WTC11 (cell line): ENCODE measurements at regions not wholly inside any gene's neighbourhood (a gene's known extent, or its start where the extent isn't known, plus 50 kb on each side); places are given as distances from the start of the nearest gene placed in this dataset.

Experiments used
- ATAC-seq: fragments of 200-7000 bp; cut with Tn5 transposase; 2 replicates; pipeline ENCODE4 v1.10.0; 2021; ENCODE audit warnings: mild to moderate bottlenecking, moderate library complexity
- CTCF ChIA-PET: fragments of 300-600 bp; sonication (Branson Sonifier 250); formaldehyde crosslinking; loops from one replicate; lab custom pipeline; 2021; ENCODE audit warnings: antibody characterized with exemption; lab: Charles Lee
- POLR2A ChIA-PET: fragments of 350-600 bp; sonication (Branson Sonifier 250); formaldehyde crosslinking; loops from one replicate; lab custom pipeline; 2021; ENCODE audit warnings: antibody characterized with exemption; lab: Charles Lee
- DNase-seq: peaks from one replicate; pipeline ENCODE4 v3.0.0; 2021; ENCODE audit warnings: low spot score
- H3K27ac Mint-ChIP-seq: 2 replicates; pipeline ENCODE4 v1.8.0; 2021; ENCODE audit warnings: mixed read lengths
- H3K27me3 Mint-ChIP-seq: 2 replicates; pipeline ENCODE4 v1.8.0; 2021; ENCODE audit warnings: low read depth, mild to moderate bottlenecking, moderate library complexity, mixed read lengths
- H3K36me3 Mint-ChIP-seq: 2 replicates; pipeline ENCODE4 v1.8.0; 2021; ENCODE audit warnings: mixed read lengths
- H3K4me1 Mint-ChIP-seq: 2 replicates; pipeline ENCODE4 v1.8.0; 2022; ENCODE audit warnings: mixed read lengths
- H3K4me3 Mint-ChIP-seq: 2 replicates; pipeline ENCODE4 v1.8.0; 2021; ENCODE audit warnings: mild to moderate bottlenecking, moderate library complexity, mixed read lengths
- H3K9me3 Mint-ChIP-seq: 2 replicates; pipeline ENCODE4 v1.8.0; 2021; ENCODE audit warnings: mixed read lengths
- CBFB ChIP-seq: sonication (generic); formaldehyde crosslinking; IDR thresholded peaks from 2 replicates; pipeline ENCODE4 v1.8.1; 2022; ENCODE audit warnings: mild to moderate bottlenecking, low read depth, missing genetic modification reagents
- CDX4 ChIP-seq: fragments of 250-450 bp; sonication (Bioruptor Pico); IDR thresholded peaks from 2 replicates; pipeline ENCODE4 v1.9.0; 2021; ENCODE audit warnings: moderate library complexity, mild to moderate bottlenecking, inconsistent platforms, borderline replicate concordance
- IRF2 ChIP-seq: sonication (generic); formaldehyde crosslinking; IDR thresholded peaks from 2 replicates; pipeline ENCODE4 v1.8.0; 2022; ENCODE audit warnings: low read depth, missing genetic modification reagents, borderline replicate concordance
- NFE2L1 ChIP-seq: sonication (generic); formaldehyde crosslinking; IDR thresholded peaks from 2 replicates; pipeline ENCODE4 v1.8.1; 2023; ENCODE audit warnings: missing genetic modification reagents
- NFYB ChIP-seq: sonication (generic); formaldehyde crosslinking; conservative IDR thresholded peaks from 2 replicates; pipeline ENCODE4 v1.8.0; 2022; ENCODE audit warnings: low read depth, missing genetic modification reagents
- STAT6 ChIP-seq: sonication (generic); formaldehyde crosslinking; conservative IDR thresholded peaks from 2 replicates; pipeline ENCODE4 v1.8.1; 2023; ENCODE audit warnings: mild to moderate bottlenecking, low read depth, missing genetic modification reagents, moderate library complexity
- ZBTB21 ChIP-seq: sonication (generic); formaldehyde crosslinking; IDR thresholded peaks from 2 replicates; pipeline ENCODE4 v1.8.1; 2023; ENCODE audit warnings: mild to moderate bottlenecking, missing genetic modification reagents, borderline replicate concordance
- ZNF138 ChIP-seq: sonication (generic); formaldehyde crosslinking; conservative IDR thresholded peaks from 2 replicates; pipeline ENCODE4 v1.8.1; 2022; ENCODE audit warnings: mild to moderate bottlenecking, moderate library complexity, missing genetic modification reagents
- ZNF232 ChIP-seq: sonication (generic); formaldehyde crosslinking; IDR thresholded peaks from 2 replicates; pipeline ENCODE4 v1.8.0; 2022; ENCODE audit warnings: mild to moderate bottlenecking, missing genetic modification reagents
- ZSCAN18 ChIP-seq: fragments of 250-450 bp; sonication (Bioruptor Pico); IDR thresholded peaks from 2 replicates; pipeline ENCODE4 v2.1.2; 2022; ENCODE audit warnings: mild to moderate bottlenecking, moderate library complexity
- TF ChIP-seq, protein P1 (sequence below): fragments of 250-450 bp; sonication (Bioruptor Pico); IDR thresholded peaks from 2 replicates; pipeline ENCODE4 v1.9.0; 2021; ENCODE audit warnings: mild to moderate bottlenecking
- TF ChIP-seq, protein P2 (sequence below): fragments of 200-600 bp; IDR thresholded peaks from 2 replicates; pipeline ENCODE4 v1.8.0; 2022; ENCODE audit warnings: antibody characterized with exemption
- TF ChIP-seq, protein P3 (sequence below): sonication (generic); formaldehyde crosslinking; IDR thresholded peaks from 2 replicates; pipeline ENCODE4 v1.8.0; 2023; ENCODE audit warnings: missing genetic modification reagents, mild to moderate bottlenecking, borderline replicate concordance
- TF ChIP-seq, protein P4 (sequence below): sonication (generic); formaldehyde crosslinking; IDR thresholded peaks from 2 replicates; pipeline ENCODE4 v1.8.1; 2022; ENCODE audit warnings: low read depth, mild to moderate bottlenecking, moderate library complexity, missing genetic modification reagents, borderline replicate concordance

- H3K4me1 Mint-ChIP-seq = no peaks in the 10 kb centered on the region
- ChIA-PET CTCF (interaction anchor here (0.5 to 1.7 kb wide), 57 partner anchors 9 to 716 kb away, joined by 3 to 37 read pairs (median 4); partner anchors contain the start of genes NEIL3 and VEGFC), POLR2A (no interaction called here)
- no peaks in the 10 kb centered on the region for H3K27me3 Mint-ChIP-seq
- TF ChIP-seq ZSCAN18 (CRISPR knock-in tag) = no peak
- TF ChIP-seq ZNF232 (CRISPR knock-in tag) = no peak
- TF ChIP-seq IRF2 (CRISPR knock-in tag) = no peak
- TF ChIP-seq, protein P1, sequence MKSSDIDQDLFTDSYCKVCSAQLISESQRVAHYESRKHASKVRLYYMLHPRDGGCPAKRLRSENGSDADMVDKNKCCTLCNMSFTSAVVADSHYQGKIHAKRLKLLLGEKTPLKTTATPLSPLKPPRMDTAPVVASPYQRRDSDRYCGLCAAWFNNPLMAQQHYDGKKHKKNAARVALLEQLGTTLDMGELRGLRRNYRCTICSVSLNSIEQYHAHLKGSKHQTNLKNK (CRISPR knock-in tag) = no peak
- TF ChIP-seq NFE2L1 (CRISPR knock-in tag) = no peak
- DNase-seq = no peak
- H3K4me3 Mint-ChIP-seq = no peak overlapping the region
- H3K9me3 Mint-ChIP-seq = no peaks in the 10 kb centered on the region
- ATAC-seq = no peak
- H3K27ac Mint-ChIP-seq = no peak overlapping the region
- H3K36me3 Mint-ChIP-seq = no peaks in the 10 kb centered on the region
These were observed 255.1 kb upstream of the VEGFC start for GRCh38 chr4:177047851-177048174.

- ATAC-seq = peak; percentile 94
- TF ChIP-seq, protein P2, sequence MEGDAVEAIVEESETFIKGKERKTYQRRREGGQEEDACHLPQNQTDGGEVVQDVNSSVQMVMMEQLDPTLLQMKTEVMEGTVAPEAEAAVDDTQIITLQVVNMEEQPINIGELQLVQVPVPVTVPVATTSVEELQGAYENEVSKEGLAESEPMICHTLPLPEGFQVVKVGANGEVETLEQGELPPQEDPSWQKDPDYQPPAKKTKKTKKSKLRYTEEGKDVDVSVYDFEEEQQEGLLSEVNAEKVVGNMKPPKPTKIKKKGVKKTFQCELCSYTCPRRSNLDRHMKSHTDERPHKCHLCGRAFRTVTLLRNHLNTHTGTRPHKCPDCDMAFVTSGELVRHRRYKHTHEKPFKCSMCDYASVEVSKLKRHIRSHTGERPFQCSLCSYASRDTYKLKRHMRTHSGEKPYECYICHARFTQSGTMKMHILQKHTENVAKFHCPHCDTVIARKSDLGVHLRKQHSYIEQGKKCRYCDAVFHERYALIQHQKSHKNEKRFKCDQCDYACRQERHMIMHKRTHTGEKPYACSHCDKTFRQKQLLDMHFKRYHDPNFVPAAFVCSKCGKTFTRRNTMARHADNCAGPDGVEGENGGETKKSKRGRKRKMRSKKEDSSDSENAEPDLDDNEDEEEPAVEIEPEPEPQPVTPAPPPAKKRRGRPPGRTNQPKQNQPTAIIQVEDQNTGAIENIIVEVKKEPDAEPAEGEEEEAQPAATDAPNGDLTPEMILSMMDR = peak; percentile 60
- TF ChIP-seq NFYB (CRISPR knock-in tag) = no peak
- TF ChIP-seq, protein P1 (CRISPR knock-in tag) = no peak
- POLR2A ChIA-PET = no interaction called here
- no peaks in the 10 kb centered on the region for H3K27me3 Mint-ChIP-seq
- H3K4me1 Mint-ChIP-seq = no peaks in the 10 kb centered on the region
- CTCF ChIA-PET = interaction anchor here (0.6 to 1.1 kb wide), 4 partner anchors 15 to 488 kb away, joined by 3 to 4 read pairs (median 3); no protein-coding TSS in a partner anchor
- peak; percentile 37 for DNase-seq
- H3K27ac Mint-ChIP-seq = no peak overlapping the region
- no peaks in the 10 kb centered on the region for H3K36me3 Mint-ChIP-seq
- H3K4me3 Mint-ChIP-seq = no peak overlapping the region
- H3K9me3 Mint-ChIP-seq = no peaks in the 10 kb centered on the region
These were observed 258.1 kb upstream of the NEIL3 start for GRCh38 chr4:177051473-177052060.

GRCh38 chr4:177052211-177052934 is 257.3 kb upstream of the NEIL3 start:
- no peak for DNase-seq
- H3K4me1 Mint-ChIP-seq = no peaks in the 10 kb centered on the region
- no peaks in the 10 kb centered on the region for H3K36me3 Mint-ChIP-seq
- H3K4me3 Mint-ChIP-seq = no peak overlapping the region
- ATAC-seq = no peak
- no peaks in the 10 kb centered on the region for H3K27me3 Mint-ChIP-seq
- no peaks in the 10 kb centered on the region for H3K9me3 Mint-ChIP-seq
- POLR2A ChIA-PET = no interaction called here
- CTCF ChIA-PET = interaction anchor here (0.8 to 1.1 kb wide), 3 partner anchors 14 to 489 kb away, joined by 3 read pairs; no protein-coding TSS in a partner anchor
- no peak overlapping the region for H3K27ac Mint-ChIP-seq
- TF ChIP-seq, protein P1 (CRISPR knock-in tag) = no peak
- TF ChIP-seq STAT6 (no peak), CDX4 (CRISPR knock-in tag) (no peak), ZNF138 (CRISPR knock-in tag) (no peak), CBFB (CRISPR knock-in tag) (no peak), ZBTB21 (CRISPR knock-in tag) (no peak)
- TF ChIP-seq, protein P3, sequence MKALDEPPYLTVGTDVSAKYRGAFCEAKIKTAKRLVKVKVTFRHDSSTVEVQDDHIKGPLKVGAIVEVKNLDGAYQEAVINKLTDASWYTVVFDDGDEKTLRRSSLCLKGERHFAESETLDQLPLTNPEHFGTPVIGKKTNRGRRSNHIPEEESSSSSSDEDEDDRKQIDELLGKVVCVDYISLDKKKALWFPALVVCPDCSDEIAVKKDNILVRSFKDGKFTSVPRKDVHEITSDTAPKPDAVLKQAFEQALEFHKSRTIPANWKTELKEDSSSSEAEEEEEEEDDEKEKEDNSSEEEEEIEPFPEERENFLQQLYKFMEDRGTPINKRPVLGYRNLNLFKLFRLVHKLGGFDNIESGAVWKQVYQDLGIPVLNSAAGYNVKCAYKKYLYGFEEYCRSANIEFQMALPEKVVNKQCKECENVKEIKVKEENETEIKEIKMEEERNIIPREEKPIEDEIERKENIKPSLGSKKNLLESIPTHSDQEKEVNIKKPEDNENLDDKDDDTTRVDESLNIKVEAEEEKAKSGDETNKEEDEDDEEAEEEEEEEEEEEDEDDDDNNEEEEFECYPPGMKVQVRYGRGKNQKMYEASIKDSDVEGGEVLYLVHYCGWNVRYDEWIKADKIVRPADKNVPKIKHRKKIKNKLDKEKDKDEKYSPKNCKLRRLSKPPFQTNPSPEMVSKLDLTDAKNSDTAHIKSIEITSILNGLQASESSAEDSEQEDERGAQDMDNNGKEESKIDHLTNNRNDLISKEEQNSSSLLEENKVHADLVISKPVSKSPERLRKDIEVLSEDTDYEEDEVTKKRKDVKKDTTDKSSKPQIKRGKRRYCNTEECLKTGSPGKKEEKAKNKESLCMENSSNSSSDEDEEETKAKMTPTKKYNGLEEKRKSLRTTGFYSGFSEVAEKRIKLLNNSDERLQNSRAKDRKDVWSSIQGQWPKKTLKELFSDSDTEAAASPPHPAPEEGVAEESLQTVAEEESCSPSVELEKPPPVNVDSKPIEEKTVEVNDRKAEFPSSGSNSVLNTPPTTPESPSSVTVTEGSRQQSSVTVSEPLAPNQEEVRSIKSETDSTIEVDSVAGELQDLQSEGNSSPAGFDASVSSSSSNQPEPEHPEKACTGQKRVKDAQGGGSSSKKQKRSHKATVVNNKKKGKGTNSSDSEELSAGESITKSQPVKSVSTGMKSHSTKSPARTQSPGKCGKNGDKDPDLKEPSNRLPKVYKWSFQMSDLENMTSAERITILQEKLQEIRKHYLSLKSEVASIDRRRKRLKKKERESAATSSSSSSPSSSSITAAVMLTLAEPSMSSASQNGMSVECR (CRISPR knock-in tag) = no peak
- TF ChIP-seq, protein P4, sequence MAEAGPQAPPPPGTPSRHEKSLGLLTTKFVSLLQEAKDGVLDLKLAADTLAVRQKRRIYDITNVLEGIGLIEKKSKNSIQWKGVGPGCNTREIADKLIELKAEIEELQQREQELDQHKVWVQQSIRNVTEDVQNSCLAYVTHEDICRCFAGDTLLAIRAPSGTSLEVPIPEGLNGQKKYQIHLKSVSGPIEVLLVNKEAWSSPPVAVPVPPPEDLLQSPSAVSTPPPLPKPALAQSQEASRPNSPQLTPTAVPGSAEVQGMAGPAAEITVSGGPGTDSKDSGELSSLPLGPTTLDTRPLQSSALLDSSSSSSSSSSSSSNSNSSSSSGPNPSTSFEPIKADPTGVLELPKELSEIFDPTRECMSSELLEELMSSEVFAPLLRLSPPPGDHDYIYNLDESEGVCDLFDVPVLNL (CRISPR knock-in tag) = no peak
